B cell (primary cell): ENCODE measurements at regions not wholly inside any gene's neighbourhood (a gene's known extent, or its start where the extent isn't known, plus 50 kb on each side); places are given as distances from the start of the nearest gene placed in this dataset.

Experiments
- ATAC-seq: fragments of 200-7000 bp; cut with Tn5 transposase; one replicate; pipeline ENCODE4 v1.10.0; 2021; ENCODE audit warnings: low read depth, mild to moderate bottlenecking, moderate number of reproducible peaks, moderate library complexity
- CTCF ChIA-PET: fragments of 350-600 bp; sonication (Branson Sonifier 250); formaldehyde crosslinking; loops from one replicate; lab custom pipeline; 2021; ENCODE audit warnings: antibody characterized with exemption, inconsistent platforms; lab: Charles Lee
- POLR2A ChIA-PET: fragments of 350-600 bp; sonication (Branson Sonifier 250); formaldehyde crosslinking; loops from one replicate; lab custom pipeline; 2021; ENCODE audit warnings: antibody characterized with exemption; lab: Charles Lee
- DNase-seq: peaks from one replicate; pipeline ENCODE4 v3.0.0; 2013
- H2AFZ ChIP-seq: 2 replicates; pipeline ENCODE4 v1.6.1; 2012; ENCODE audit warnings: mild to moderate bottlenecking, low read depth, low read length; ENCODE audit not compliant: insufficient read depth, poor library complexity, severe bottlenecking
- H3K27ac ChIP-seq, 2 donors: 1 replicate in 1 of 2; 2 replicates in 1 of 2; pipeline ENCODE4 v1.5.1; 2012 to 2013; ENCODE audit warnings: low read length in 2 of 2, mild to moderate bottlenecking in 2 of 2, moderate library complexity in 1 of 2
- H3K27me3 ChIP-seq, 4 experiments: fragments of 200-600 bp in 1 of 4; sonication (generic) in 1 of 4; replicated peaks in 1 of 4; 1 replicate in 2 of 4; 2 replicates in 2 of 4; pipeline versions ENCODE4 v1.6.1 to v1.7.0; 2013 to 2016; ENCODE audit warnings: low read length in 3 of 4, mild to moderate bottlenecking in 2 of 4, mixed read lengths in 1 of 4, moderate library complexity in 1 of 4; ENCODE audit not compliant: insufficient read depth in 4 of 4, control insufficient read depth in 3 of 4; ENCODE audit errors: control extremely low read depth in 1 of 4
- H3K36me3 ChIP-seq, 2 experiments: replicated peaks in 1 of 2; 1 replicate in 1 of 2; 2 replicates in 1 of 2; pipeline versions ENCODE4 v1.6.1 to v1.7.1; 2013; ENCODE audit warnings: low read length in 1 of 2; ENCODE audit not compliant: insufficient read depth in 2 of 2, control insufficient read depth in 1 of 2; ENCODE audit errors: control extremely low read depth in 1 of 2, extremely low read depth in 1 of 2
- H3K4me1 ChIP-seq, 2 donors: fragments of 200-600 bp in 1 of 2; sonication (generic) in 1 of 2; 1 replicate in 1 of 2; 2 replicates in 1 of 2; pipeline versions ENCODE4 v1.5.1 to v1.6.1; 2013 to 2017; ENCODE audit warnings: low read length in 2 of 2; ENCODE audit not compliant: control insufficient read depth in 2 of 2, insufficient read depth in 2 of 2
- H3K4me2 ChIP-seq: replicated peaks from 2 replicates; pipeline ENCODE3; 2012; ENCODE audit warnings: mild to moderate bottlenecking, low read depth, low read length; ENCODE audit not compliant: poor library complexity, severe bottlenecking
- H3K4me3 ChIP-seq, 5 experiments: fragments of 200-600 bp in 1 of 5; sonication (generic) in 1 of 5; 1 replicate in 3 of 5; 2 replicates in 2 of 5; pipeline versions ENCODE4 v1.5.1 to v1.7.0; 2011 to 2016; ENCODE audit warnings: low read length in 4 of 5, mild to moderate bottlenecking in 4 of 5, low read depth in 2 of 5, control low read depth in 1 of 5, moderate library complexity in 1 of 5; ENCODE audit not compliant: insufficient read depth in 1 of 5; ENCODE audit errors: control extremely low read depth in 1 of 5, extremely low read depth in 1 of 5
- H3K79me2 ChIP-seq: fragments of 200-600 bp; sonication (generic); one replicate; pipeline ENCODE4 v1.6.0; 2016; ENCODE audit warnings: low read length; ENCODE audit not compliant: control insufficient read depth, insufficient read depth
- H3K9ac ChIP-seq: fragments of 200-600 bp; sonication (generic); 2 replicates; pipeline ENCODE4 v1.6.1; 2017; ENCODE audit warnings: mild to moderate bottlenecking, low read length, moderate library complexity
- H3K9me3 ChIP-seq, 3 donors: one replicate each; pipeline versions ENCODE4 v1.6.1 to v1.7.1; 2013; ENCODE audit warnings: low read length in 2 of 3; ENCODE audit not compliant: control insufficient read depth in 2 of 3, insufficient read depth in 1 of 3; ENCODE audit errors: control extremely low read depth in 1 of 3
- H4K20me1 ChIP-seq: 2 replicates; pipeline ENCODE4 v1.6.0; 2012; ENCODE audit warnings: mild to moderate bottlenecking, low read length; ENCODE audit not compliant: insufficient read depth, control insufficient read depth, poor library complexity, severe bottlenecking
- H3K27ac Mint-ChIP-seq: one replicate; pipeline ENCODE4 v1.8.0; 2021; ENCODE audit warnings: mixed read lengths
- H3K27me3 Mint-ChIP-seq: one replicate; pipeline ENCODE4 v1.8.0; 2021; ENCODE audit warnings: mixed read lengths
- H3K4me1 Mint-ChIP-seq: one replicate; pipeline ENCODE4 v1.8.0; 2021; ENCODE audit warnings: mixed read lengths
- H3K4me3 Mint-ChIP-seq: one replicate; pipeline ENCODE4 v1.8.0; 2021; ENCODE audit warnings: mixed read lengths
- H3K9me3 Mint-ChIP-seq: one replicate; pipeline ENCODE4 v1.8.0; 2022; ENCODE audit warnings: mixed read lengths; ENCODE audit not compliant: insufficient read depth
- EZH2 ChIP-seq: IDR thresholded peaks from 2 replicates; pipeline ENCODE4 v1.6.1; 2012; ENCODE audit warnings: borderline replicate concordance, low read depth, mild to moderate bottlenecking, moderate library complexity, low read length; ENCODE audit not compliant: insufficient read depth, poor library complexity, severe bottlenecking
- WGBS: methylation state at CpG from one replicate; pipeline ENCODE4 v1.1.5; 2013; ENCODE audit warnings: missing lambda C conversion rate; ENCODE audit not compliant: insufficient coverage; 5-methylcytosine and 5-hydroxymethylcytosine counted together
- intact Hi-C: fragments of 100-400 bp; cut with micrococcal nuclease; formaldehyde crosslinking; loops from one replicate; pipeline ENCODE4 v1.10.0; 2022
- TF ChIP-seq, protein P1 (sequence below): fragments of 200-600 bp; IDR thresholded peaks from one replicate; pipeline ENCODE4 v1.8.0; 2022; ENCODE audit warnings: antibody characterized with exemption, mild to moderate bottlenecking

GRCh38 chr2:128537646-128538045 is 219.0 kb upstream of the HS6ST1 start:
- Histone ChIP-seq H2AFZ (no peak overlapping the region), H3K27ac (no peak overlapping the region), H3K36me3 (no peaks in the 10 kb centered on the region), H3K4me3 (no peak overlapping the region), H3K4me2 (no peak overlapping the region), H4K20me1 (no peaks in the 10 kb centered on the region), H3K79me2 (no peaks in the 10 kb centered on the region), H3K9me3 (no peaks in the 10 kb centered on the region), H3K4me1 (no peaks in the 10 kb centered on the region), H3K27me3 (no peaks in the 10 kb centered on the region), H3K9ac (no peak overlapping the region)
- Mint-ChIP-seq H3K27me3 (no peaks in the 10 kb centered on the region), H3K27ac (no peak overlapping the region), H3K4me3 (no peak overlapping the region), H3K4me1 (no peaks in the 10 kb centered on the region), H3K9me3 (no peaks in the 10 kb centered on the region)
- CTCF ChIA-PET: no interaction called here
- TF ChIP-seq, protein P1, sequence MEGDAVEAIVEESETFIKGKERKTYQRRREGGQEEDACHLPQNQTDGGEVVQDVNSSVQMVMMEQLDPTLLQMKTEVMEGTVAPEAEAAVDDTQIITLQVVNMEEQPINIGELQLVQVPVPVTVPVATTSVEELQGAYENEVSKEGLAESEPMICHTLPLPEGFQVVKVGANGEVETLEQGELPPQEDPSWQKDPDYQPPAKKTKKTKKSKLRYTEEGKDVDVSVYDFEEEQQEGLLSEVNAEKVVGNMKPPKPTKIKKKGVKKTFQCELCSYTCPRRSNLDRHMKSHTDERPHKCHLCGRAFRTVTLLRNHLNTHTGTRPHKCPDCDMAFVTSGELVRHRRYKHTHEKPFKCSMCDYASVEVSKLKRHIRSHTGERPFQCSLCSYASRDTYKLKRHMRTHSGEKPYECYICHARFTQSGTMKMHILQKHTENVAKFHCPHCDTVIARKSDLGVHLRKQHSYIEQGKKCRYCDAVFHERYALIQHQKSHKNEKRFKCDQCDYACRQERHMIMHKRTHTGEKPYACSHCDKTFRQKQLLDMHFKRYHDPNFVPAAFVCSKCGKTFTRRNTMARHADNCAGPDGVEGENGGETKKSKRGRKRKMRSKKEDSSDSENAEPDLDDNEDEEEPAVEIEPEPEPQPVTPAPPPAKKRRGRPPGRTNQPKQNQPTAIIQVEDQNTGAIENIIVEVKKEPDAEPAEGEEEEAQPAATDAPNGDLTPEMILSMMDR: no peak
- no peak for TF ChIP-seq EZH2
- intact Hi-C loops: no loop called here
- DNase-seq: no peak
- ATAC-seq: no peak
- POLR2A ChIA-PET: no interaction called here

GRCh38 chr2:128538396-128538795 is 219.7 kb upstream of the HS6ST1 start:
- ATAC-seq: no peak
- WGBS: 100% methylated on average over 2 of the region's 2 CpGs
- H3K4me1 ChIP-seq: no peaks in the 10 kb centered on the region
- H3K4me2 ChIP-seq: no peak overlapping the region
- POLR2A ChIA-PET: no interaction called here
- no peaks in the 10 kb centered on the region for H3K9me3 ChIP-seq
- no peak overlapping the region for H3K27ac ChIP-seq
- no peak overlapping the region for H3K4me3 ChIP-seq
- no peak for DNase-seq
- no peak overlapping the region for H3K4me3 Mint-ChIP-seq
- TF ChIP-seq EZH2: no peak
- TF ChIP-seq, protein P1: no peak
- no peaks in the 10 kb centered on the region for H3K36me3 ChIP-seq
- H3K27me3 ChIP-seq: no peaks in the 10 kb centered on the region
- no peaks in the 10 kb centered on the region for H3K9me3 Mint-ChIP-seq
- no peaks in the 10 kb centered on the region for H3K4me1 Mint-ChIP-seq
- no peaks in the 10 kb centered on the region for H3K79me2 ChIP-seq
- no peak overlapping the region for H2AFZ ChIP-seq
- CTCF ChIA-PET: no interaction called here
- no peaks in the 10 kb centered on the region for H4K20me1 ChIP-seq
- H3K27me3 Mint-ChIP-seq: no peaks in the 10 kb centered on the region
- no peak overlapping the region for H3K27ac Mint-ChIP-seq
- H3K9ac ChIP-seq: no peak overlapping the region
- intact Hi-C loops: no loop called here
